ENCODE measurements at regions not wholly inside any gene's neighbourhood (a gene's known extent, or its start where the extent isn't known, plus 50 kb on each side); places are given as distances from the start of the nearest gene placed in this dataset.
"Not testable (repeated sequence)": the region's sequence is repeated elsewhere in the genome, so short reads cannot be mapped to it uniquely, and the experiment has no call there.

GRCh38 chr3:110413807-110414748, 657.5 kb upstream of the NECTIN3 start:
- DNase-seq: no peak

GRCh38 chr3:110414855-110415254, 656.8 kb upstream of the NECTIN3 start:
- DNase-seq: no peak

GRCh38 chr3:110419096-110419495, 652.5 kb upstream of the NECTIN3 start:
- DNase-seq: no peak

- no peak for DNase-seq
These were observed 652.0 kb upstream of the NECTIN3 start for GRCh38 chr3:110419601-110420000.

GRCh38 chr3:110420158-110420641, 651.4 kb upstream of the NECTIN3 start:
- no peak for DNase-seq

GRCh38 chr3:110423276-110423675, 648.3 kb upstream of the NECTIN3 start:
- DNase-seq: no peak

GRCh38 chr3:110430146-110430545, 641.5 kb upstream of the NECTIN3 start:
- no peak for DNase-seq

GRCh38 chr3:110436209-110436608, 635.4 kb upstream of the NECTIN3 start:
- DNase-seq: no peak

- not testable (repeated sequence) for DNase-seq
These were observed 631.5 kb upstream of the NECTIN3 start for GRCh38 chr3:110440066-110440653.

- DNase-seq: no peak
These were observed 617.5 kb upstream of the NECTIN3 start for GRCh38 chr3:110454066-110454465.

GRCh38 chr3:110456001-110456400, 615.6 kb upstream of the NECTIN3 start:
- DNase-seq: no peak

- no peak for DNase-seq
These were observed 615.0 kb upstream of the NECTIN3 start for GRCh38 chr3:110456438-110457138.

- DNase-seq: no peak
These were observed 614.1 kb upstream of the NECTIN3 start for GRCh38 chr3:110457508-110457907.

GRCh38 chr3:110459021-110459420, 612.6 kb upstream of the NECTIN3 start:
- DNase-seq: no peak

GRCh38 chr3:110470310-110470709, 601.3 kb upstream of the NECTIN3 start:
- no peak for DNase-seq

- no peak for DNase-seq
These were observed 598.2 kb upstream of the NECTIN3 start for GRCh38 chr3:110473405-110473804.

GRCh38 chr3:110474397-110474796, 597.2 kb upstream of the NECTIN3 start:
- DNase-seq: no peak

- no peak for DNase-seq
These were observed 593.1 kb upstream of the NECTIN3 start for GRCh38 chr3:110478377-110479054.

GRCh38 chr3:110479731-110480130, 591.9 kb upstream of the NECTIN3 start:
- no peak for DNase-seq

GRCh38 chr3:110485389-110485788, 586.2 kb upstream of the NECTIN3 start:
- DNase-seq: no peak

GRCh38 chr3:110487840-110488239, 583.8 kb upstream of the NECTIN3 start:
- DNase-seq: no peak

- no peak for DNase-seq
These were observed 580.2 kb upstream of the NECTIN3 start for GRCh38 chr3:110491413-110491812.

GRCh38 chr3:110492876-110493275, 578.7 kb upstream of the NECTIN3 start:
- DNase-seq: no peak

All from NCI-H345 (cell line).